SIG-M5 treated with dmso at 0.1 percent for 504 hours (cell line): ENCODE measurements at regions not wholly inside any gene's neighbourhood (a gene's known extent, or its start where the extent isn't known, plus 50 kb on each side); places are given as distances from the start of the nearest gene placed in this dataset.
"Not testable (repeated sequence)": the region's sequence is repeated elsewhere in the genome, so short reads cannot be mapped to it uniquely, and the experiment has no call there.

ENCODE experiments used
- DNase-seq: peaks from one replicate; lab custom pipeline; 2025; ENCODE audit not compliant: unreplicated experiment; lab: John Stamatoyannopoulos, UW

DNA sequence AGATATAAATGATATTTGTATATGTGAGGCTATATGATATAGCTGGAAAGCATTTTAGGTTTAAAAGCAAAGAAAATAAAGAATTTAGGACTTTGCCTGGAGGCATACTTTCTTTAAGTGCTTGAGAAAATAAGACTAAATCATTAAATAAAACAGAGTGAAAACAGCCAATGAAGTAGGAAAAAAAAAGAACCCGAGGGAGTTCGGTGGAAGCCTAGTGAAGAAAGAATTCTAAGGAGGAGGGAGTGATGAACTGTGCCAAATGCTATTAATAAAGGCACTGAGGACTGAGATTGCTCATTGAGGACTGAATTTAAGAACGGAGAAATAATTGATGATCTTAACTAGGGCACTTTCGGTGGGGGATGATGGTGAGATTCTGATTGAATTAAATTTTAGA, 573.5 kb downstream of the DSC3 start:
- no peak for DNase-seq

DNA sequence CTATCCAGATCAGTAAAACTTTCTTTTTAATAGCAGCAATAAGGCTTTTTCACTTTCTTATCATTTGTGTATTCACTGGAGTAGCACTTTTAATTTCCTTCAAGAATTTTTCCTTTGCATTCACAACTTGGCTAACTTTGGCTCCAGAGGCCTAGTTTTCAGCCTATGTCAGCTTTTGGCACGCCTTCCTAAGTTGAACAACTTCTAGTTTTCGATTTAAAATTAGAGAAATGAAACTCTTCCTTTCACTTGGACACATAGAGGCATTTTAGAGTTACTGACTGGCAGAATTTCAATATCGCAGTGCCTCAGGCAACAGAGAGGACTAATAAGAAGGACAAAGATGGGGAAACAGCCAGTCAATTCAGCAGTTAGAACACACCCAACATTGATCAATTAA, 577.4 kb downstream of the DSC3 start:
- no peak for DNase-seq

GRCh38 chr18:30457156-30457555, 585.4 kb downstream of the DSC3 start:
- no peak for DNase-seq

GRCh38 chr18:30455741-30456140, 586.8 kb downstream of the DSC3 start:
- DNase-seq, result no peak

GRCh38 chr18:30454920-30455319, 587.6 kb downstream of the DSC3 start:
- DNase-seq, result no peak

GRCh38 chr18:30451981-30452380, 590.6 kb downstream of the DSC3 start:
- DNase-seq, result no peak

GRCh38 chr18:30450927-30451326, 591.6 kb downstream of the DSC3 start:
- no peak for DNase-seq

GRCh38 chr18:30446605-30447004, 595.9 kb downstream of the DSC3 start:
- no peak for DNase-seq

DNA sequence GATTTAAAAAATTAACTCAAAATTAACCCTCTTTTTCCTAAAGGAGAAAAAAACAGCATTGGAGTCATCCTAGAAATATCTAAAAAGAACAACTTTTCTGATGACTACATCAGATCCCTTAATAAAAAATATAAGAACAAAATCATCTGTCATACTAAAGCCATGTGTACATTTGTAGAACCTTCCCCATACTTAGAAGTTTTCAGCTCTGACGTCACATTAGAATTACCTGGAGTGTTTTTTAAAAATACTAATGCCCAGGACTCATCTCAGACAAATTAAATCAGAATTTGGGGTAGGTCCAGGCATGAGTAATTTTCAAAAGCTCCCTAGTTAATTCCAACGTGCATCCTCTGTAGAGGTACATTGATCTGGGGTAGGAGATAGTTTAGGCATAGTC, 598.0 kb downstream of the DSC3 start:
- DNase-seq, result no peak

DNA sequence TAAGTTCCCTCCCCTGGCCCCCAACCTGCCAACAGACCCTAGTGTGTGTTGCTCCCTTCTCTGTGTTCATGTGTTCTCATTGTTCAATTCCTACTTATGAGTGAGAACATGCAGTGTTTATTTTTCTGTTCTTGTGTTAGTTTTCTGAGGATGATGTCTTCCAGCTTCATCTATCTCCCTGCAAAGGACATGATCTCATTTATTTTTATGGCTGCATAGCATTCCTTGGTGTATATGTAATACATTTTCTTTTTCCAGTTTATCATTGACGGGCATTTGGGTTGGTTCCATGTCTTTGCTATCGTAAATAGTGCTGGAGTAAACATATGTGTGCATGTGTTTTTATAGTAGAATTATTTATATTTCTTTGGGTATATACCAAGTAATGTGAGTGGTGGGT, 602.2 kb downstream of the DSC3 start:
- no peak for DNase-seq

- no peak for DNase-seq
These were observed 603.4 kb downstream of the DSC3 start for GRCh38 chr18:30439174-30439573.

- DNase-seq, result no peak
These were observed 610.2 kb downstream of the DSC3 start for GRCh38 chr18:30432349-30432748.

- DNase-seq, result not testable (repeated sequence)
These were observed 623.1 kb downstream of the DSC3 start for GRCh38 chr18:30419399-30419798.

- DNase-seq, result no peak
These were observed 626.6 kb downstream of the DSC3 start for GRCh38 chr18:30415903-30416302.

- DNase-seq, result no peak
These were observed 633.4 kb downstream of the DSC3 start for GRCh38 chr18:30409120-30409519.

DNA sequence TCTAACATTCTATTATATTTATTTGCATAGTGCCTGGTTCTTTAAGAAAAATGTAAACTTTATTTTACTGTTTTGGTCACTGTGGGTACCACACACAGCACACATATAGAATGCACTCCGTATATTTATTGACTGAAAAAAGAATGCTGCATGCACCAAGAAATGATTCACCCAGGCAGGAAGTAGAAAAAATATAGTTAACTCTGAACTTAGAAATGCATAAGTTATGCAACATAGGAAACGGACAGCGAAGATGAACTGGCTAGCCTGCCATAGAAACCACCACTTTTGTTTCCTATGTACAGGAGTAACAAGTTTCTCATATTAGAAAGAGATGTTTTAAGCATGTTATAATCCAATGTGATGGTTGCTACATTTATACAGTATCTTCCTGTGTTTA, 635.8 kb downstream of the DSC3 start:
- DNase-seq, result no peak

DNA sequence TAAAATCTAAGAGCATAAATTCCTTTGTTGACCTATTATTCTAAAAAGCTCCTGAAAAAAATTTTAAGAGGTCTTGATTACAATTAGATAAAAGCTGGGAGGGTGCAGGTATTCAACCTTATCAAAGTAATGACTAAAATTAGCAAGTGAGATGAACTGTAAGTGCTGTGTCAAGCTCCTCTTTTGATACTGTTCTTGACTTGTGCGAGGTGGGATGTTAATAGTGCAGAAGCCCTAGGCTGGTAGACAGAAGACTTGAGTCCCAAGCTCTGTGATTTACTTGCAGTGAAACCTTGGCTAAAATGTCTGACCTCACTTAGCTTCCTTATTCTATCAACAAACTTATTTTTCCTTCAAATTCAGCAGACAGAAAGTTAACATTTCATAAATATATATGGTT, 637.5 kb downstream of the DSC3 start:
- DNase-seq, result no peak

GRCh38 chr18:30404422-30404821, 638.1 kb downstream of the DSC3 start:
- no peak for DNase-seq

DNA sequence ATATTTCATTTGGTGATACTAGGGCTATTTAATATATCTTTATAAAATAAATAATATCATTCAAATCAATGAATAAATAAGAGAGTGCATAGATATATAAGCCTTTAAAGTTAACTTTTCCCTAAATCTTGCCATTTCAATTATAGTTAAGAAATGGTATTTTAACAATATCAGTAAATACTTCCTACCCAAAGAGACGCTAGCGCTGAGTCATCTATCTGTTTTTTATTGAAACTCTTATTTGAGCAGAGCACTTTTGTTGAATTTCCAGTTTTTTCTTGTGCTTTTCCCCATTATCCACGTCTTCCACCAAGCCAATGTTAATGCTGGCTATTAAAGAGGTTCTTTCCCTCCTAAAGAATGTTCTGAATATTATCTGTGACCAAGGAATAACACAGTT, 639.3 kb downstream of the DSC3 start:
- no peak for DNase-seq

GRCh38 chr18:30387401-30387800, 655.1 kb downstream of the DSC3 start:
- DNase-seq, result no peak

DNA sequence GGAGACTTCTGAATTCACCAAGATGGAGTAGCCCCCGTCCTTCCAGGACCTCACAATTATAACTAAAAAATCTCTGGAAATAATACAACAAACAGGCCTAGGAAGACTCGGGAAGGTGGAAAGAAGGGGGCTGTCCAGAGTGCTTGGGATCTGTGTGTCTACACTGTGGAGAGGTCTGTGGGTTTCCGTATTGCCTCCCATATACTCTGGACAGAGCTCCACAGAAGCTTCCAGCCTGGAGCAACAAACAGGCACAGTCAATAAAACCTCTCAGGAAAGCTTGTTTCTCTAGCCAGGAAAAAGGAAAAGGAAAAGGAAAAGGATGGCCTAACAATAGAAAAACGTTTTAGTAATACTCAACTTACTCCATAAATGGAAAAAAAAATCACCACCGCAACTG, 655.9 kb downstream of the DSC3 start:
- no peak for DNase-seq

DNA sequence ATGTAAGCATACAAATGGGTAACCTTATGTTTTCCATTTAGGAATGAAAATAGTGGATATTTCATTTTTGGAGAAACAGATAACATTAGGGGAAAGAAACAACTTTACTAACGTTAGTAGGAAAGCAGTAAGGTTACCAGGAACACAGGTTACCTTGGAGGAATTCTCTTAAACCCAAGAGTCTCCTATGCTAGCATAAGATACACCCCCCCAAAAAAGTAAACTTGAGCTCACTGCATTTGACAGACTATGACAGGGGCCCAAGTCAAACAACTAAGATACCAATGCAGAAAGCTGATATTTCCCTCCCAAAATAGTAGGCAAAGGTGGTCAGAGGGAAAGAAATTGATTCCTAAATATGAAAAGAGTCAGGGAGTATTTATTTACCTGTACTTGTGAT, 656.9 kb downstream of the DSC3 start:
- no peak for DNase-seq

- DNase-seq, result no peak
These were observed 660.7 kb downstream of the DSC3 start for GRCh38 chr18:30381826-30382225.

DNA sequence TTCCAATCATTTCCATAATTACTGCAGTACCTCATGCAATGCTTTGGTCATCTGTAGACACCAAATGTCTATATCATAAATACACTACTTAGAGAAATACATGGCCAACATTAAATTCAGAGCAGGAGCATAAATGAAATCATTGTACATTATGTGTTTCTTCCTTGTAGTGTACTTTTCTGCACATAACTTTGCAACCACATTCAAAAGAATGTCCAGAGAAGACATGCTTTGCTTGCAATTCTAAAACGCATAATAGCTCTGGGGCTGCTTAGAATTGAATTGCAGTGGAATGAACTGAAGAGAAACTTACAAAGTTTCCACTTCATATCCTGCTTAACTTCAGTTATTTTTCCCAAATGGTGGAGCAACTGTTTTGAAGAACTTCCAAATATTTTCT, 664.4 kb downstream of the DSC3 start:
- DNase-seq, result no peak
